A673 (cell line): ENCODE measurements at regions not wholly inside any gene's neighbourhood (a gene's known extent, or its start where the extent isn't known, plus 50 kb on each side); places are given as distances from the start of the nearest gene placed in this dataset.

Source experiments
- BruUV-seq: library from RNA; stranded (reverse); fragments of 400-500 nt; replicated peaks from 2 replicates; lab custom pipeline; 2021; lab: Mats Ljungman, UMichigan
- CTCF ChIA-PET: fragments of 300-600 bp; sonication (Branson Sonifier 250); formaldehyde crosslinking; loops from one replicate; lab custom pipeline; 2022; ENCODE audit warnings: antibody characterized with exemption; lab: Charles Lee
- POLR2A ChIA-PET: fragments of 300-600 bp; sonication (Branson Sonifier 250); formaldehyde crosslinking; loops from one replicate; lab custom pipeline; 2022; ENCODE audit warnings: antibody characterized with exemption; ENCODE audit not compliant: low non-redundant PET; lab: Charles Lee
- DNase-seq: peaks from one replicate; pipeline ENCODE4 v3.0.0-alpha.2; 2015; ENCODE audit warnings: low spot score
- H3K27ac ChIP-seq: fragments of 200-600 bp; sonication (generic); 2 replicates; pipeline ENCODE4 v1.5.1; 2016; ENCODE audit warnings: mixed run types, low read depth, mild to moderate bottlenecking, mixed read lengths, antibody characterized with exemption, low read length; ENCODE audit not compliant: poor library complexity, severe bottlenecking
- H3K27me3 ChIP-seq: fragments of 200-600 bp; sonication (generic); replicated peaks from 2 replicates; pipeline ENCODE4 v1.6.1; 2017; ENCODE audit warnings: mixed run types, low read depth, mild to moderate bottlenecking, mixed read lengths, antibody characterized with exemption, low read length; ENCODE audit not compliant: insufficient read depth, poor library complexity
- H3K36me3 ChIP-seq: fragments of 200-600 bp; sonication (generic); 2 replicates; pipeline ENCODE4 v1.6.1; 2016; ENCODE audit warnings: mixed run types, mild to moderate bottlenecking, mixed read lengths, antibody characterized with exemption, low read length; ENCODE audit not compliant: insufficient read depth, poor library complexity, severe bottlenecking
- H3K4me1 ChIP-seq: fragments of 200-600 bp; sonication (generic); 2 replicates; pipeline ENCODE4 v1.6.1; 2017; ENCODE audit warnings: mixed run types, mild to moderate bottlenecking, mixed read lengths, antibody characterized with exemption, low read length; ENCODE audit not compliant: insufficient read depth, poor library complexity, severe bottlenecking
- H3K4me3 ChIP-seq: fragments of 200-600 bp; sonication (generic); 2 replicates; pipeline ENCODE4 v1.5.1; 2016; ENCODE audit warnings: low read depth, mixed run types, mild to moderate bottlenecking, mixed read lengths, low read length; ENCODE audit not compliant: poor library complexity, severe bottlenecking
- H3K9me3 ChIP-seq: fragments of 200-600 bp; sonication (generic); 2 replicates; pipeline ENCODE4 v1.6.1; 2016; ENCODE audit warnings: mixed run types, low read depth, mild to moderate bottlenecking, mixed read lengths, antibody characterized with exemption, low read length; ENCODE audit not compliant: poor library complexity, severe bottlenecking
- CTCF ChIP-seq: fragments of 300-800, 200-600 bp; sonication (generic); conservative IDR thresholded peaks from 2 replicates; pipeline ENCODE4 v1.5.1; 2017; ENCODE audit warnings: low read depth, mild to moderate bottlenecking, antibody characterized with exemption, low read length, moderate library complexity, mixed read lengths
- EZH2 ChIP-seq: fragments of 200-600 bp; sonication (generic); IDR thresholded peaks from 2 replicates; pipeline ENCODE4 v1.6.1; 2017; ENCODE audit warnings: borderline replicate concordance, low read depth, mild to moderate bottlenecking, mixed read lengths, antibody characterized with exemption, low read length; ENCODE audit not compliant: poor library complexity, severe bottlenecking
- intact Hi-C: fragments of 100-400 bp; cut with micrococcal nuclease; formaldehyde crosslinking; loops from one replicate; pipeline ENCODE4 v1.10.0; 2022; ENCODE audit not compliant: unreplicated experiment

DNA sequence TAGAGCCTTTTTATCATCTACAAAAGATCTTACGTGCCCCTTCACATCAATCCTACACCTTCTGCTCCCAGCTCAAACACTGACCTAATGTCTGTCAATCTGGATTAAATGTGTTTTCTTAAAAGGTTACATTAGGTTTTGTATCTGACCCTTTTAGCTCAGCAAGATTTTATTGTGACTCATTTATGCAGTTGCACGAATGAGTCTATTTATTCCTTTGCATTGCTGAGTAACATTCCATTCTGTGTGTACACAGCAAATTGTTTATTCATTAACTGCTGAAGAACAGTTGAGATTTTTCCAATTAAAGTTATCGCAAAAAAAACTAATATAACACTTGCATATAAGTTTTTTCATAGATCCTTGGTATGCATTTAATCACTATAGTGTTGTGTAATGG lies 253.9 kb upstream of the GPC6 start:
- Histone ChIP-seq H3K27ac (no peak overlapping the region), H3K4me3 (no peak overlapping the region), H3K4me1 (no peaks in the 10 kb centered on the region), H3K9me3 (no peaks in the 10 kb centered on the region), H3K36me3 (no peaks in the 10 kb centered on the region), H3K27me3 (no peaks in the 10 kb centered on the region)
- intact Hi-C loops = no loop called here
- DNase-seq = no peak
- TF ChIP-seq EZH2 (no peak), CTCF (no peak)
- CTCF ChIA-PET = no interaction called here
- POLR2A ChIA-PET = no interaction called here
- BruUV-seq = no TSS peak

- H3K27ac ChIP-seq = no peak overlapping the region
- no TSS peak for BruUV-seq
- CTCF ChIA-PET = no interaction called here
- H3K27me3 ChIP-seq = no peaks in the 10 kb centered on the region
- intact Hi-C loops = no loop called here
- no peaks in the 10 kb centered on the region for H3K36me3 ChIP-seq
- TF ChIP-seq CTCF = no peak
- no peak for TF ChIP-seq EZH2
- no peaks in the 10 kb centered on the region for H3K4me1 ChIP-seq
- DNase-seq = no peak
- POLR2A ChIA-PET = no interaction called here
- no peak overlapping the region for H3K4me3 ChIP-seq
- H3K9me3 ChIP-seq = no peaks in the 10 kb centered on the region
Measured at GRCh38 chr13:92974905-92975429, 251.6 kb upstream of the GPC6 start.

GRCh38 chr13:92976657-92977056 lies 249.9 kb upstream of the GPC6 start:
- BruUV-seq = no TSS peak
- H3K27ac ChIP-seq = no peak overlapping the region
- ChIA-PET CTCF (no interaction called here), POLR2A (no interaction called here)
- H3K4me1 ChIP-seq = no peaks in the 10 kb centered on the region
- no peaks in the 10 kb centered on the region for H3K9me3 ChIP-seq
- no peak for DNase-seq
- no peak for TF ChIP-seq CTCF
- no peak for TF ChIP-seq EZH2
- H3K27me3 ChIP-seq = no peaks in the 10 kb centered on the region
- H3K36me3 ChIP-seq = no peaks in the 10 kb centered on the region
- intact Hi-C loops = no loop called here
- H3K4me3 ChIP-seq = no peak overlapping the region
